ENCODE measurements at regions not wholly inside any gene's neighbourhood (a gene's known extent, or its start where the extent isn't known, plus 50 kb on each side); places are given as distances from the start of the nearest gene placed in this dataset.

GRCh38 chr13:37306778-37307544 is 201.5 kb upstream of the CSNK1A1L start:
- ATAC-seq (no peak), DNase-seq (no peak)
- no peak overlapping the region for H3K27ac ChIP-seq
- 54% methylated on average over 4 of the region's 4 CpGs for WGBS (ENCODE audit: insufficient coverage, low coverage, low lambda C conversion rate, missing lambda C conversion rate)
- H3K4me1 ChIP-seq, result no peaks in the 10 kb centered on the region
- H3K4me3 ChIP-seq, result no peak overlapping the region
- intact Hi-C loops (cut with DNase I), result no loop called here
- H3K9me3 ChIP-seq, result no peaks in the 10 kb centered on the region
- TF ChIP-seq POLR2A (IDR thresholded peaks at IDR 0.05), result no peak
- TF ChIP-seq CTCF (IDR thresholded peaks at IDR 0.05), result no peak
- H3K27me3 ChIP-seq, result no peaks in the 10 kb centered on the region
- no peaks in the 10 kb centered on the region for H3K36me3 ChIP-seq

- 70% methylated on average over 2 of the region's 2 CpGs for WGBS (ENCODE audit: insufficient coverage, low coverage, low lambda C conversion rate, missing lambda C conversion rate)
- Histone ChIP-seq H3K27ac (no peak overlapping the region), H3K4me1 (no peaks in the 10 kb centered on the region), H3K4me3 (no peak overlapping the region), H3K9me3 (no peaks in the 10 kb centered on the region), H3K36me3 (no peaks in the 10 kb centered on the region), H3K27me3 (no peaks in the 10 kb centered on the region)
- intact Hi-C loops (cut with DNase I), result no loop called here
- ATAC-seq, result no peak
- DNase-seq, result no peak
- TF ChIP-seq CTCF (IDR thresholded peaks at IDR 0.05) (no peak), POLR2A (IDR thresholded peaks at IDR 0.05) (no peak)
Observed at GRCh38 chr13:37303606-37304005, 198.1 kb upstream of the CSNK1A1L start.

GRCh38 chr13:37302686-37303085 is 197.2 kb upstream of the CSNK1A1L start:
- WGBS (ENCODE audit: insufficient coverage, low coverage, low lambda C conversion rate, missing lambda C conversion rate), result 42% methylated on average over 1 of the region's 1 CpG
- no peaks in the 10 kb centered on the region for H3K4me1 ChIP-seq
- H3K27me3 ChIP-seq, result no peaks in the 10 kb centered on the region
- H3K27ac ChIP-seq, result no peak overlapping the region
- no peaks in the 10 kb centered on the region for H3K36me3 ChIP-seq
- ATAC-seq, result no peak
- intact Hi-C loops (cut with DNase I), result no loop called here
- no peak overlapping the region for H3K4me3 ChIP-seq
- DNase-seq, result no peak
- H3K9me3 ChIP-seq, result no peaks in the 10 kb centered on the region
- TF ChIP-seq POLR2A (IDR thresholded peaks at IDR 0.05) (no peak), CTCF (IDR thresholded peaks at IDR 0.05) (no peak)

GRCh38 chr13:37295573-37295972 is 190.1 kb upstream of the CSNK1A1L start:
- 37% methylated on average over 3 of the region's 3 CpGs for WGBS (ENCODE audit: insufficient coverage, low coverage, low lambda C conversion rate, missing lambda C conversion rate)
- H3K4me3 ChIP-seq, result no peak overlapping the region
- no peaks in the 10 kb centered on the region for H3K27me3 ChIP-seq
- DNase-seq (no peak), ATAC-seq (no peak)
- TF ChIP-seq CTCF (IDR thresholded peaks at IDR 0.05) (no peak), POLR2A (IDR thresholded peaks at IDR 0.05) (no peak)
- no peaks in the 10 kb centered on the region for H3K9me3 ChIP-seq
- intact Hi-C loops (cut with DNase I), result no loop called here
- no peaks in the 10 kb centered on the region for H3K4me1 ChIP-seq
- H3K36me3 ChIP-seq, result no peaks in the 10 kb centered on the region
- no peak overlapping the region for H3K27ac ChIP-seq

All from right lobe of liver (tissue), 6 donors.